MV-4-11 (cell line): ENCODE measurements at regions not wholly inside any gene's neighbourhood (a gene's known extent, or its start where the extent isn't known, plus 50 kb on each side); places are given as distances from the start of the nearest gene placed in this dataset.
"Not testable (repeated sequence)": the region's sequence is repeated elsewhere in the genome, so short reads cannot be mapped to it uniquely, and the experiment has no call there.

Source experiments
- DNase-seq: peaks from one replicate; lab custom pipeline; 2025; lab: John Stamatoyannopoulos, UW

GRCh38 chr10:117748058-117748457 is 205.5 kb downstream of the EMX2 start:
- no peak for DNase-seq

- no peak for DNase-seq
These were observed 208.1 kb downstream of the EMX2 start for GRCh38 chr10:117750616-117751015.

- no peak for DNase-seq
These were observed 208.7 kb downstream of the EMX2 start for GRCh38 chr10:117751259-117751658.

- DNase-seq: no peak
These were observed 209.6 kb downstream of the EMX2 start for GRCh38 chr10:117752103-117752502.

GRCh38 chr10:117754770-117755658 is 212.5 kb downstream of the EMX2 start:
- DNase-seq: no peak

- no peak for DNase-seq
These were observed 213.1 kb downstream of the EMX2 start for GRCh38 chr10:117755659-117756014.

- no peak for DNase-seq
These were observed 214.7 kb downstream of the EMX2 start for GRCh38 chr10:117757086-117757720.

GRCh38 chr10:117759266-117759665 is 216.7 kb downstream of the EMX2 start:
- DNase-seq: no peak

GRCh38 chr10:117761695-117762094 is 219.1 kb downstream of the EMX2 start:
- no peak for DNase-seq

- DNase-seq: no peak
These were observed 219.7 kb downstream of the EMX2 start for GRCh38 chr10:117762126-117762818.

- peak; percentile 41 for DNase-seq
These were observed 220.2 kb downstream of the EMX2 start for GRCh38 chr10:117762819-117763172.

GRCh38 chr10:117763528-117763927 is 221.0 kb downstream of the EMX2 start:
- no peak for DNase-seq

GRCh38 chr10:117768333-117769042 is 225.9 kb downstream of the EMX2 start:
- DNase-seq: no peak

- DNase-seq: no peak
These were observed 233.0 kb downstream of the EMX2 start for GRCh38 chr10:117775526-117775925.

- DNase-seq: not testable (repeated sequence)
These were observed 234.7 kb downstream of the EMX2 start for GRCh38 chr10:117777222-117777621.

- DNase-seq: no peak
These were observed 235.7 kb downstream of the EMX2 start for GRCh38 chr10:117778241-117778640.

GRCh38 chr10:117780411-117780810 is 237.9 kb downstream of the EMX2 start:
- no peak for DNase-seq

- no peak for DNase-seq
These were observed 238.8 kb downstream of the EMX2 start for GRCh38 chr10:117781216-117781831.

- no peak for DNase-seq
These were observed 239.7 kb downstream of the EMX2 start for GRCh38 chr10:117782276-117782675.

GRCh38 chr10:117783698-117784395 is 241.3 kb downstream of the EMX2 start:
- no peak for DNase-seq

GRCh38 chr10:117784776-117785175 is 242.2 kb downstream of the EMX2 start:
- DNase-seq: no peak
